Endothelial cell of umbilical vein (primary cell): ENCODE measurements at regions not wholly inside any gene's neighbourhood (a gene's known extent, or its start where the extent isn't known, plus 50 kb on each side); places are given as distances from the start of the nearest gene placed in this dataset.
"Not testable (repeated sequence)": the region's sequence is repeated elsewhere in the genome, so short reads cannot be mapped to it uniquely, and the experiment has no call there.

Experiments used
- EZH2 ChIP-seq: IDR thresholded peaks from 2 replicates; pipeline ENCODE4 v1.6.1; 2012; ENCODE audit warnings: borderline replicate concordance, low read depth, mild to moderate bottlenecking, moderate library complexity, low read length, inconsistent platforms; ENCODE audit not compliant: severe bottlenecking
- POLR2AphosphoS5 ChIP-seq: IDR thresholded peaks from 2 replicates; pipeline ENCODE4 v1.6.1; 2012; ENCODE audit warnings: low read depth, mild to moderate bottlenecking, control low read depth, low read length, moderate library complexity; ENCODE audit not compliant: insufficient read depth
- TF ChIP-seq, protein P1 (sequence below), 2 donors: IDR thresholded peaks; 1 replicate in 1 of 2; 2 replicates in 1 of 2; pipeline ENCODE4 v1.5.1; 2011; ENCODE audit warnings: low read length in 2 of 2, mild to moderate bottlenecking in 2 of 2, moderate library complexity in 2 of 2, control low read depth in 1 of 2, inconsistent platforms in 1 of 2, low read depth in 1 of 2; ENCODE audit not compliant: insufficient read depth in 1 of 2; ENCODE audit errors: extremely low read depth in 1 of 2

DNA sequence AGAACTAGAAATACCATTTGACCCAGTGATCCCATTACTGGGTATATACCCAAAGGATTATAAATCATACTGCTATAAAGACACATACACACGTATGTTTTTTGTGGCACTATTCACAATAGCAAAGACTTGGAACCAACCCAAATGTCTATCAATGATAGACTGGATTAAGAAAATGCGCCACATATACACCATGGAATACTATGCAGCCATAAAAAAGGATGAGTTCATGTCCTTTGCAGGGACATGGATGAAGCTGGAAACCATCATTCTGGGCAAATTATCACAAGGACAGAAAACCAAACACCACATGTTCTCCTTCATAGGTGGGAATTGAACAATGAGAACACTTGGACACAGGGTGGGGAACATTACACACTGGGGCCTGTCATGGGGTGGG, 104.9 kb upstream of the ADTRP start:
- TF ChIP-seq, protein P1, sequence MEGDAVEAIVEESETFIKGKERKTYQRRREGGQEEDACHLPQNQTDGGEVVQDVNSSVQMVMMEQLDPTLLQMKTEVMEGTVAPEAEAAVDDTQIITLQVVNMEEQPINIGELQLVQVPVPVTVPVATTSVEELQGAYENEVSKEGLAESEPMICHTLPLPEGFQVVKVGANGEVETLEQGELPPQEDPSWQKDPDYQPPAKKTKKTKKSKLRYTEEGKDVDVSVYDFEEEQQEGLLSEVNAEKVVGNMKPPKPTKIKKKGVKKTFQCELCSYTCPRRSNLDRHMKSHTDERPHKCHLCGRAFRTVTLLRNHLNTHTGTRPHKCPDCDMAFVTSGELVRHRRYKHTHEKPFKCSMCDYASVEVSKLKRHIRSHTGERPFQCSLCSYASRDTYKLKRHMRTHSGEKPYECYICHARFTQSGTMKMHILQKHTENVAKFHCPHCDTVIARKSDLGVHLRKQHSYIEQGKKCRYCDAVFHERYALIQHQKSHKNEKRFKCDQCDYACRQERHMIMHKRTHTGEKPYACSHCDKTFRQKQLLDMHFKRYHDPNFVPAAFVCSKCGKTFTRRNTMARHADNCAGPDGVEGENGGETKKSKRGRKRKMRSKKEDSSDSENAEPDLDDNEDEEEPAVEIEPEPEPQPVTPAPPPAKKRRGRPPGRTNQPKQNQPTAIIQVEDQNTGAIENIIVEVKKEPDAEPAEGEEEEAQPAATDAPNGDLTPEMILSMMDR (IDR thresholded peaks at IDR 0.05; ENCODE audit: extremely low read depth in 1 of 2, insufficient read depth in 1 of 2, low read depth in 1 of 2, low read length in 2 of 2) = not testable (repeated sequence)
- not testable (repeated sequence) for TF ChIP-seq EZH2, POLR2AphosphoS5
